Stimulated activated CD8-positive, alpha-beta memory T cell treated with anti-CD3 and anti-CD28 coated beads, Interleukin-4, amount 100 ng/mL, for 1 hour (primary cell): ENCODE measurements at regions not wholly inside any gene's neighbourhood (a gene's known extent, or its start where the extent isn't known, plus 50 kb on each side); places are given as distances from the start of the nearest gene placed in this dataset.

Source experiments
- DNase-seq, 2 donors: peaks; one replicate each; pipeline ENCODE4 v3.0.0-alpha.2; 2020; ENCODE audit warnings: low read depth in 2 of 2, low spot score in 1 of 2

DNA sequence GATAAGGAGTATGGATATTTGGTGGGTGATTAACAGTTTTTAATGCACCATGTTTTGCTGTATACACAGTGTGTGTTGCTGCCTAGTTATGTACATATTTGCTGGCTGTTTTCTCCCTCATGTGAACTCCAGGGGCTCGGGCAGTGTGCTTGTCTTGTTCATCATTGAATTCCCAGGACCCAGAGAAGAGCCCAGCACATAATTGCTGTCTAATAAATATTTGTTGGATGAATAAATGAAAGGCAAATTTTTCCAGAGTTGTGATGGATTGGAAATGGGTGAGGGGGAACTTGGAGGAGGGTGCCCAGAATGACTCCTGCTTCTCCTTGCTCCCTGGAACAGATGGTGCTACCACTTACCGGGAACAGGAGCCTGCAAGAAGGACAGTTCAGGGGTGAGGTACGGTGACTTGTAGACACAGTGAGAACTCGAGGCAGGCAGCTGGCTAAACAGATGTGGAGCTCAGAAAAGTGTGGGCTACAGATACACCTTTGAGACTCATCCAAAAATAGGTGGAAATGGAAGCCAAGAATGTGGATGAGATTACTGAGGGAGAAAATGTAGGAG lies 586.8 kb upstream of the MGMT start:
- no peak for DNase-seq

DNA sequence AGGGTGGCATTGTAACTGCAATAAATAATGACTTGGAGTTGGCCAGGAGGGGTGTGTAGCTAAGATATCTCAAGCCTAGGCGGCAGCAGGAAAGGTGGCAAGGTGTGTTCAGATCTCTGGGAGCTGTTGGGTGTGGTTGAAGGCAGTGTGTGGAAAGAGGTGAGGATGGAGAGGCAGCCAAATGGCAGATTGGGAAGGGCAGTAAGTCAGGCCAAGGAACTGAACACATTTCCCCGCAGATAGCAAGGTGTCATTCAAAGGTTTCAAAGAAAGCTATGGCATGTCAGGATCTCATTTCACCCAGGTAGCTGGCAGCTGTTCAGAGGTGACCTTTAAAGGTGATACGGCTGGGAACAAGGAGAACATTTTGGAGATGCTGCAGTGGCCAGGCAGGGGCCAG lies 586.0 kb upstream of the MGMT start:
- DNase-seq = no peak

DNA sequence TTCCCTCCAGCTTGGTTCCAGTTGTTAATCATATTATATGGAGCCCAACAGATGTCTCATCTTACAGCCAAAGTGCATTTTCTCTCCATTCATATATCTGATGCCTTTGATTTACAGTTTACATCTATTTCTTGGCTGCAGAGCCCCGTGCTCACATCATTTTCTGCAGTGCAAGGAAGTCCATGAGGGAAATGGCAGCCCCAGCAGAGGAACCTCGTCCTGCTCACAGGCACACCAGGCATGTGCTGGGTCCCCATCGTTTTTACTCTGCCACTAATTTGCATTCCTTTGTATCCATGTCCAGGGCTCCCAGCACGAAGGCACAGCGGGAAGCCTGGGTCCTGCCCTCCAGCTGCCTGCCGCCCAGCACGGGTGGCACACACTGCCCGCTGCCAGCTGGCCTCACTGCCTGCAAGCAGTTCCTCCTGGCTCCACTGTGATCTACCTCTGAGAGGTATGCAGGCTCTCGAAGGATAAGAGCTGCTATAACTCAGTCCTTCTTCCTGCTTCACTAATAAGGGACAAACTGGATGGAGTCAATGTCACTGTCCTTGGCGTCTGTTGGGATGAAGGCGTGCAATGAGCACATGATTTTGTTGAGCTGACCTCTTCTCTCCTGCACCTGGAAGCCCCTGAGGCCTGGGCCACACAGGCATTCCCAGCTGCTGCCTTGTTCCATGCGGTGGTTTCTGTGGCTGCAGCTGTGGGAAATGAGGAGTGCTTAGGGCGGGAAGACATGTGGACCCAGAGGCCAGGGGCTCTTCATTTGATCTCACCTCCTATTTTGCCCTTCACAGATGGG lies 583.6 kb upstream of the MGMT start:
- DNase-seq = no peak

DNA sequence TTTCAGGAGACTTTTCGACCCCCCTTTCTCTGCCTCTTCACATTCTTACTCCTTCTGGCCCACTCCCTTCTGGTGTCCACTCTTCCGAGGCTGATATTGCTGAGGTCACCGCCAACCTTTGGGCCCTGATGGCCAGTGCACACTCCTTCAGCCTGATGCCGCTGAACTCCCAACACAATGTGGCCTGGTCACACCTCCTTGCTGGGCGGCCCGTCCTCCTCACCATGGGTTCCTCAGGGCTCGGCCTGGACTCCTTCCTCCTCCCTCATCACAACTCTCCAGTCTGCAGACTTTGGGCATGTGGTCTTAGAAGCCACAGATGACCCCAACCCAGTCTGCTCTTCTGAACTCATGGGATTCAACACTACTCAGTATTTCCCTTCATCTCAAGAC lies 583.0 kb upstream of the MGMT start:
- DNase-seq = no peak

DNA sequence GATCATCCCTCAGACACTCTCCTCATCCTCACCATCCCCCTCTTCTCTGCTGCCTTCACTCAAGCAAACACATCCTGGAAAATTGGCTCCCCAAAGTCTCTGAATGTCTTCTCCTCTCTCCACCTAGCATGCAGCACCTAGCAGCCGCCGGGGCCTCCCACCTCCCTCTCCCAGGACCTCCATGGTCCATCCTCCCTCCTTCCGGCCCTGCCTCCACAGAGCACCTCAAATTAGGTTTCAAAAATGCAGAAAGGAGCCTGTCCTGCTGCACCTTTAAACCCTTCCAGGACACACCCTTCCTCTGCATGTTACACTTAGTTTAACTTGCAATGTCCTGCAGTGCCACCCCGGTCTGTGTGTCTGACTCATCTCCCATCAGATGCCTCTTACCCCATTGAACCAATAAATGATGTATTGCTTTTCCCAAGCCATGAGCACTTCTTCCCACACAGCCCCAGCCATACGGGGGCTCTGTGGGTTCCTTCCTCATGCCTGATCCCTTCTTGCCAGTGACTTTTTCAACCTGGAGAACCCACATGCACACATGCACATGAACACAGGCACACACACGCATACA lies 582.5 kb upstream of the MGMT start:
- DNase-seq = no peak

DNA sequence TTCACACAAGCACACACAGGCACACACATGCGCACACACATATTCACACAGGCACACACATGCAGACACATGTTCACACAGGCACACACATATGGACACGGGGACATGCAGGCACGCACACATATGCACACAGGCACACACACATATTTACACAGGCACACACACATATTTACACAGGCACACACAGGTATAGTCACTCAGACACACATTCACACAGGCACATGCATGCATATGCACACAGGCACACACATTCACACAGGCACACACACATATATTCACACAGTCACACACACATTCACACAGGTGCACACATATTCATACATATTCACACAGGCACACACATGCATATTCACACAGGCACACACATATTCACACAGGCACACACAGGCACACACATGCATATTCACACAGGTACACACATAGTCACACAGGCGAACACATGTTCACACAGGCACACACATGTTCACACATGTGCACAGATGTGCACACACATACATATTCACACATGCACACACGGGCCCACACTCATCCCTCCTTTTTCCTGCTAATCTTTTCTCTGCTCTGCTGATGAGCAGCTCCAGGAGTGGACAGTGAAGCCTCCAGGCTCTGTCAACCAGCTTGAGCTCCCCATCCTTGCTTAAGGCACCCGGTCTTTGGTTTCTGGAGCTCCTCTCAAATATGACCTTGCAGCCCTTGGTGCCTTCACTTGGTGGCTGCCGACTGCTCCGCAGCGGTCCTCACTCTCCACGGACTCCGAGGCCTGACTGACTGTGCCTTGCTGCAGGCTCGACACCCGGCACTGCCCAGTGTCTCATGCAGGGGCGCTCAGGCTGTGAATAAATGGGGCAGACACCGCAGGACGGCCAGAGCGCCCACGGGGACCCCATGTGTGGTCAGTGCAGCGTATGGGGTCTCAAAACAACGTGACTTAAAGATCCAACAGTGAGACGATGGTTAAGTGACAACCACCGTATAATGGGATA lies 581.2 kb upstream of the MGMT start:
- DNase-seq = no peak

DNA sequence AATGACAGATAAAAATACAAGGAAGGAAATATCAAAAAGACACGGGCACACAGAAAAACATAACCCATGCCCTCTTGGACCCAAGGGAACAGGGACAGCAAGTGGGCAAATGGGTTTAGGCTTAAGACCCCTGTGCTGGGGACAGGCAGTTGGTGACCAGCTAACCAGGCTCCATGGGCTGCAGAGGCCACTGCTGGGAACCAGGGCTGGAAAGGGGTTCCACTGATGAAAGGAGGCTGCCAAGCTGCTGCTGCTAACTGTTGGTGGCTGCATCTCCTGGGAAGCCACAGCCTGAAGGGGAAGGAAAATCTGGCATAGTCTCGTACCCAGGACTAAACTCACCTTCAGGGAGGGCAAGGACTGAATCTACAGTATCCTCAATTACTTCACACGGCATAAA lies 579.2 kb upstream of the MGMT start:
- DNase-seq = no peak

DNA sequence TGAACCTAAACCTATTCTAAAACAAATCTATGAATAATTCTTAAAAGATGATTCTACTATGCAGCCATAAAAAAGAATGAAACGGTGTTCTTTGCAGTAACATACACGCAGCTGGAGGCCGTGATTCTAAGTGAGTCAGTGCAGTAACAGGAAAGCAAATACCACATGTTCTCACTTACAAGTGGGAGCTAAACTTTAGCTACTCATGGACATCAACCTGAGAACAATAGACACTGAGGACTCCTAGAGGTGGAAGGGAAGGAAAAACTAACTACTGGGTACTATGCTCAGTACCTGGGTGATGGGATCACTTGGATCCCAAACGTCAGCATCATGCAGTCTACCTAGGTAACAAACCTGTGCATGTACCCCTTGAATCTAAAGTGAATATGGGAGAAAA lies 575.0 kb upstream of the MGMT start:
- no peak for DNase-seq

DNA sequence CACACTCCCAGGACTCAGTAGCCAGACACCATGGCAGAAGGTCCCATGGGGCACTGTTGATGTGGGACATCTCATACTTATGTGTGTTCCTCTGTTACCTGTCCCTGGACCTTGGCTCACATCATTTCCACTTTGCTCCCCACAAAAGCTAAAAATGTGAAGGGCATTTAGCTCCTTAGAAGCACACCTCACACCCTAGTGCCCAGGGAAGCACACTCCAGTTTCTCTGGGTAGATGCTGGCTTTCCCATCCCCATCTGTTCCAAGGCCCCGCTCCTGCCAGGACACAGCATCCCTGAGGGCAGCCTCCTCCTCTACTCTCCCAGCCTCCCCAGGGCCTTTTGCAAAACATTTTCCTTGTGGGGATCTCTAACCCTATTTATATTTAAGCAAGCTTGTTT lies 572.4 kb upstream of the MGMT start:
- no peak for DNase-seq

DNA sequence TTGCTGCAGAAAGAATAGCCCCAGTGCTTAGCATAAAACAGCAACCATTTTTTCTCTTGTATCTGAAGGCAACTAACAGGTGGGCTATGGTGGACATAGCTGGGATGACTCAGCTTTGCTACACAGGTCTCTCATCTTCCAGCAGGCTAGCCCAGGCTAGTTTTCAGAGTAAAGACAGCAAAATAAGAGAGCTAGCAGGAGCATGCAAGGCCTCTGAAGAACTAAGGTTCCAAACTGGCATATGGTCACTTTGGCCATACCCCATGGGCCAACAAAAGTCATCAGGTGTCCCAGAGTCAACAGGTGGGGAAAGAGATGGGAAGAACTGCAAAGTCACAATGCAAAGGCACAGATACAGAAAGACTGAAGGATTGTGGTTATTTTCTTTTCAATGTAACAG lies 571.6 kb upstream of the MGMT start:
- DNase-seq = no peak

DNA sequence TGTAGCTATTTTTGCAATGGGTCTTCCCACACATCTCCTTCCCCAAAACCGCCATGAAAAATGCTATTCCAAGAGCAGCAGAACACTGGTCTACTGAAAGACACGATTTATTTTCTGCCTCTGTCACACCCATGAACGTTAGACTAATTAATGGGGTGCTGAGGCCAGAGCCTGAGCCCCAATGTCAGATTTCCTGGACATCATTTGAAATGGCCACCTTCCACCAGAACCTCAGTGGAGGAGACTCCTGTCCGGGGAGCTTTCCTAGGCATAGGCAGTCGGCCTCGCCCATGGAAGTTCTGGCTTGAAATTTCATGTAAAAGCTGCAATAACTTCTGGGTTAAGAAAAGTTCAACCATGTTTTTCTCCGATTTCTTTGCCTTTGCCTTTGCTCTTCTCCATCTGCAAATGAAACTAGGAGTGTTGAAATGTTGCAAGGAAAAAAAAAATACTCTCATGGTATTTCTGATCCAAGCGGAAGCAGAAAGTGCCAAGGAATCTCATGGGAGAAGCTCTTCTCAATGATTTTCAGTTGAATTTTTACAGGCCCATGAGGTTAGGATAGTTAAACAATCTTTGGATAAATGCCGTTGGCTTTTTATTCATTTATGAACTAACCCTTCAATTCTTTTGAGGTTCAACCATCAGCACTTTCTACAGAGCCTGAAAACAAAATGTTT lies 570.8 kb upstream of the MGMT start:
- no peak for DNase-seq

DNA sequence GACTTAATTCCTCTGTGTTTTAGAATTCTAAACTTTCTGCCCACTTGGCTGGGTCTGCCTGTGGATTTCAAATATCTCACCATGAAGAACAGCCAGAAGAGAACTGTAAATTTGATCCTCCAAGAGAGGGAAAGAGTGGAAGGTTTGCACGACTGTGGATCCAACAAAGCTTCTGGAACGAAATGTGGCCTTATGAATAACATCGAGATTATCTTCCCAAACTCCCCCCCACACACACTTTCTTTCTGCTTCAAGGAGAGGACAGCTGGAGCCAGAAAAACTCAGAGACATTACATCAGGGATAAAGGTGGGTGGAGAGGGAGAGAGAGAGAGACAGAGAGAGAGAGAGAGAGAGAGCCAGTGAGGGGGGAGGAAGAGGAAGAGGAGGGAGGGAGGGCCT lies 570.1 kb upstream of the MGMT start:
- no peak for DNase-seq

DNA sequence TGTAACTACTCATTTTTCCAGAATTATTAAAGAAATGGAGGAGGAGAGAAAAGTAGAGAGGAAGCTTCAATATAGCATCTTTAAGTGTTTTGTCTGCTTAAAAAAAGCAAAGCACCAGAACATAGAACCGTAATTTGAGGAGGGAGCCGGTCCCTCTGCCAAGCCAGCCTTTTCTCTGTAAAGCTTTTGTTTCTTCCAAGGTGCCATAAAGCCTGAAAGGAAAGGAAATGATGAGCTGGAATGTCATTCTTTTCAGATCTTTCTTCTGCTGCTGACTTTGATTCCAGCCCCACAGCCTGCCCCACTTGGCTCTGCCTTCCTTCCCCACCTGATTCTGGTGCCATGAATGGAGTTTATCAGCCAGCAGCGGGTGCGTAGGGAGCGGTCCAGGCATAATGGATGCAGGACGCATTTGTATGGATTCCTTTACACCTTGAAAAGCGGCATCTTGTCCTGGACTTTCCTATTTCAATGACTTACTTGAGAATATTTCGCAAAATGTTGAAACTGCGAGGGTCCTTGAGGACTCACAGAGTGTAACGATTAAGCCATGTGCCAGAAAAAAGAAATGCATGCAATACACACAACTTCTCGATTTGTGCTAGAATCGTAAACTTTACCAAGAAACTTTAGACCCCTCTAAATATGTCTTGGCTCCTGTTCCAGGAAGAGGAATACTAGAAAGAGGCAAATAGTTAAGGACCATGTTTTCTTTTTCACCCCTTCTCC lies 569.5 kb upstream of the MGMT start:
- no peak for DNase-seq

DNA sequence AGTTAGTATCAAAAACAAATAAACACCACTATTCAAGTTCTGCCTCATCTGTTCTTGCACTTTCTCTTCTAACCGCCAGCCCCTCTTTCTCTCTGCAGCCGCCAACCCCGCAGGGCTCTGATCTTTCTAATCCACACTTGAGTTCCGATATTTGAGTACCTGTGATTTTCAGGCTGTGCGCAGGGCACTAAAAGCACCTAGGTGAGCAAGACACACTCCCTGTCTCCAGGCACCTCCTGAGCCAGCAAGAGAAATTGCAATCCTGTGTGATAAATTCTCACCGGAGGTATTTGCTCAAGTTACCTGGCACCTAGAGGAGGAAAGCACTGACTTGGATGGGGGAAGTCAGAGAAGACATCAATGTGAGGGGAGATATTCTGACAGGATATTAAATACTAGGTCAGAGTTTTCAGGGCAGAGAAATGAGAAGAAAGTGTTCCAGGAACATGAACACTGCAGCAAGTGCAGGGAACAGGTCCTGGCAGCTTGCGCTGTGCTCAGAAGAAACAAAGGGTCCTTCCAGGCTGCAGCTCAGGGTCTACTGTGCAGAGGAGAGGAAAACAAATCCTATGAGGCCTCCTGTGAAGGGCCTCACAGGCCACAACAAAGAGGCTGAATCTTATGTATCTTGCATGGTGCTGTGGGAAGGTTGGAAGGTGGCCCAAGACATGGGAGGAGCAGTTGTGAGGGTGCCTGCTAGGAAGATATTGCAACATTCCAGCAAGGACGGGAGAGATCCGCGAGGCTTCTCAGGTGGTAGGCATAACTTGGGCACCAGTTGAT lies 568.7 kb upstream of the MGMT start:
- no peak for DNase-seq

DNA sequence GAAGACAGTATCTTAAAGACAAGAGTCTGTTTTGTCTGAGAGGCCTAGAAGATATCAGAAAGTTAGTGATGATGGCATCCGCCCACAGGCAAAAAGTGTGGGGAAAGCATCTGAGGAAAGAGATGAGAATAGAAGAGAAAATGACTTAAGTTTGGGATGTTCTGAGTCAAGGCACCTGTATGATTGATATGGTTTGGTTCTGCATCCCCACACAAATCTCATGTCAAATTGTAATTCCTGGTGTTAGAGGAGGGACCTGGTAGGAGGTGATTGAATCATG lies 568.2 kb upstream of the MGMT start:
- DNase-seq = no peak

DNA sequence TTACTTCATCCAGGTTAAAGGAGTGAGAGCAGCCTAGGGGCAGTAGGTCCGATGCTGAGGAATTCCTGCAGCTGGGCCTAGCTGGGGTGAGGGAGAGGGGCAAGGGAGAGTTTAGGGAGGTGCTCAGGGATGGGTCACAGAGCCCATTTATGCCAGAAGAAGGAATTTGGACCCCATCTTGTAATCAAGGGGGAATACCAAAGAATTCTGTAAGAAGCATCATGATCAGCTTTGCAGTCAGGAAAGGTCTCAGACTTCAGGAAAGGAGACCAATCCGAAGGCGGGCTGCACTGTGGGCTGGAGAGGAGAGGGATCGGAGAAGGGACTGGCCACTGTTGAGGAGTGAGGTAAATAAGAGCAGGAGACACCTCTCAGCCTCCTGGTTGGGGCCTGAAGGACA lies 566.6 kb upstream of the MGMT start:
- no peak for DNase-seq

DNA sequence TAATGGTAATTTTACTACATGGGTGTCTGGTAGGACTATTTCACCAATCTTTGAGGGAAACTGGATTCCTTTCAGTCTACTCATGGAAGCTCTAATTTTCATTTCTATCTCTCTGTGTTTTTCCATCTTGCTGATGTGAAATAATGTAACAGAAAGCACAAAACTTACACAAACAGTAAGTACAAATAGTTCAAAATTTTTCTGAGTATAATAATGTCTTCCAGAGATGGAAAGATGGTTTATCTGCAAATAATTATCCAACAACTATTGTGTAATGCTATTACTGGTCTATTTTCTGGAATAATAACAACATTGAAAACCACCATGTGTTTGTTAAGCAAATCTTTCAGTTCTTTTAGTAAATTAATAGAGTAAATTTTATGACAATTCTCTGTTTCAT lies 565.8 kb upstream of the MGMT start:
- no peak for DNase-seq

DNA sequence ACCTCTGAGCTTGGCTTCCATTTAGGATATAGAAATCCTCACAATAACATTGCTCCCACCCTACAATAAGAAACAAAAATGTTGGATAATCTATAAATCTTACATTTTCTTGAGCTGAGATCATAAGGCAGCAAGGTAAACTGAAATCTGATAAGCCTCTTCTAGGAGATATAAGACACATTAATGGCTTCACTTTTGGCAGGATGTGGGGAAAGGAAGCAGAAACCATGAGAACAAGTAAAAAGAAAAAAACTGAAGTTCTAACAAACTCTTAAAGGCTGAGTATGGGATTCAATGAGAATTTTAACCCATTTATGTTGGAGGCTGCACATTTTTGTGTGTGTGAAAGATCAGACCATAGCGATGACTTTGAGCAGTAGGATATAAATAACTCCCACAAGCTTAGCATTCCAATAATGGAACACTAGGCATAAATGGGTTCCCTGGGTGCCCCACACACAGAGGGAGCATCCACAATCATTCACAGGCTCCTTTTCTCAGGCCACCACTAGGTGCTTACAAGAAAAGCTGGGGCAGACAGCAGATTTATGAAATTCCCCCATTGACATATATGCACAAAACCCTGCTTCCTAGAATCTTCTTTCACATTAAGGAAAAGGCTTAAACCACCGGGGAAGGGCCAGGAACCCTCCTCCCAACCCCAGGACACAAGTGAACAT lies 564.9 kb upstream of the MGMT start:
- no peak for DNase-seq

DNA sequence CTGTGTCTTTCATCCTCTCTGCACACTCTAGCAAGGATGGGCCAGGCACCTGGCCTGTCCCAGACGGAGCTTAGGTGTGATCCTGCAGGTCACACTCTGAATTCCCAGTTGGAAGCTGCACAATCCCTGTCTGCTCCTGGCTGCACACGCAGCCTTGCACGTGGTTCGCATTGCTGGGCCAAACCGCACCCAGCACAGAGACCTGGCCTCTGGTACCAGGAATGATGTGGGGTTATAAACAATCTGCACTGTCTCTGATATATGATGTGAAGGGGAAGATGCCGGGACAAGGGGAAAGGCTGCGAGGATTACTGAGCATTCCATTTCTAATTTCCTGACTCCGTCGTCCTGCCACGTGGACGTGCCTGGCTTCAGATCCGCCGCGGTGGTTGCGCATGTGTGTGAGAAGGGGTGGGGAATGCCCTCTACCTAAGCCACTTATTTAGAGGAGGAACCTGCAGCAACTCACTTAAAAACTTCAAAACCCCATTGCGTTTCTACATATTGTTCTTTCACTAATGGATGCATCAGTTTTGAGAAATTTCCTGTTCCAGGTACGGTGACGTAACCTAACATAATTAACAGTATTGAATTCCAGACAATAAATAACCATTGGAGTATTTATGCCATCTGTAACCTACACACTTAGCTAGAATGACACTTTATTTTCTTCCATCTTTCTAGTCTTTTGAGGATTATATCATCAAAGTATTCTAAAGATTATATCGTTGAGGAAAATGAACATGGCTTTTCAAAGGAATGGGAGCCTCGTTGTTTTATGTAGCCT lies 559.7 kb upstream of the MGMT start:
- DNase-seq = no peak
